ENCODE measurements at regions not wholly inside any gene's neighbourhood (a gene's known extent, or its start where the extent isn't known, plus 50 kb on each side); places are given as distances from the start of the nearest gene placed in this dataset.

DNA sequence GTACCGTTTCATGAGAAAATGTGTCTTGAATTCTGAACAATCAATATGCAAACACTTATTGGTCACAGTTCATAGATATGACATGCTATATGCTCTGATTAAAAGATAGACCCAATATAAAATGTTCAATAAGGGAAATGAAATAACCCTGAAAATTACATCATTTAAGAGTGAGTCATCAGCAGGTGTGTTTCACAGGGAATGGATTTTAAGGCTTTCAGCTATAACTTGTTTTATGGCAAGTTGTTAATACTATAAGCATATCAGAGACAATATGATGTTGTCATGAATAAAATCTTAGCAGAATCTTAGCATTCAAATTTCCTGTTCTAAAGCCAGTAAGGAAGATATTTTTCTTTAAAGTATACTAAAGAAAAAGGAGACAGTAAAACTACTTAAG is 483.4 kb upstream of the PCDH9 start (continued):
- TF ChIP-seq SRF (IDR thresholded peaks at IDR 0.05; ENCODE audit: low read depth in 2 of 2, low read length in 2 of 2) (no peak), HCFC1 (IDR thresholded peaks at IDR 0.05; ENCODE audit: low read length) (no peak), CHD2 (IDR thresholded peaks at IDR 0.05; ENCODE audit: borderline replicate concordance, low read depth, low read length) (no peak), SMC3 (IDR thresholded peaks at IDR 0.05; ENCODE audit: borderline replicate concordance, low read length) (no peak), BACH1 (IDR thresholded peaks at IDR 0.05; ENCODE audit: borderline replicate concordance) (no peak), SUZ12 (IDR thresholded peaks at IDR 0.05; ENCODE audit: unreplicated experiment) (no peak), NFYA (IDR thresholded peaks at IDR 0.05; ENCODE audit: borderline replicate concordance, low read depth, low read length) (no peak), CREB1 (IDR thresholded peaks at IDR 0.05; ENCODE audit: low read depth) (no peak), MYC (IDR thresholded peaks at IDR 0.05; ENCODE audit: insufficient read depth, insufficient read length, insufficient replicate concordance, low read length, severe bottlenecking) (no peak)
- TF ChIP-seq, protein P1, sequence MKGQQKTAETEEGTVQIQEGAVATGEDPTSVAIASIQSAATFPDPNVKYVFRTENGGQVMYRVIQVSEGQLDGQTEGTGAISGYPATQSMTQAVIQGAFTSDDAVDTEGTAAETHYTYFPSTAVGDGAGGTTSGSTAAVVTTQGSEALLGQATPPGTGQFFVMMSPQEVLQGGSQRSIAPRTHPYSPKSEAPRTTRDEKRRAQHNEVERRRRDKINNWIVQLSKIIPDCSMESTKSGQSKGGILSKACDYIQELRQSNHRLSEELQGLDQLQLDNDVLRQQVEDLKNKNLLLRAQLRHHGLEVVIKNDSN (IDR thresholded peaks at IDR 0.05; ENCODE audit: borderline replicate concordance, extremely low read length, insufficient read depth, low read depth, low read length): no peak
- TF ChIP-seq, protein P2, sequence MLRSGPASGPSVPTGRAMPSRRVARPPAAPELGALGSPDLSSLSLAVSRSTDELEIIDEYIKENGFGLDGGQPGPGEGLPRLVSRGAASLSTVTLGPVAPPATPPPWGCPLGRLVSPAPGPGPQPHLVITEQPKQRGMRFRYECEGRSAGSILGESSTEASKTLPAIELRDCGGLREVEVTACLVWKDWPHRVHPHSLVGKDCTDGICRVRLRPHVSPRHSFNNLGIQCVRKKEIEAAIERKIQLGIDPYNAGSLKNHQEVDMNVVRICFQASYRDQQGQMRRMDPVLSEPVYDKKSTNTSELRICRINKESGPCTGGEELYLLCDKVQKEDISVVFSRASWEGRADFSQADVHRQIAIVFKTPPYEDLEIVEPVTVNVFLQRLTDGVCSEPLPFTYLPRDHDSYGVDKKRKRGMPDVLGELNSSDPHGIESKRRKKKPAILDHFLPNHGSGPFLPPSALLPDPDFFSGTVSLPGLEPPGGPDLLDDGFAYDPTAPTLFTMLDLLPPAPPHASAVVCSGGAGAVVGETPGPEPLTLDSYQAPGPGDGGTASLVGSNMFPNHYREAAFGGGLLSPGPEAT (IDR thresholded peaks at IDR 0.05; ENCODE audit: low read depth): no peak
- TF ChIP-seq, protein P3, sequence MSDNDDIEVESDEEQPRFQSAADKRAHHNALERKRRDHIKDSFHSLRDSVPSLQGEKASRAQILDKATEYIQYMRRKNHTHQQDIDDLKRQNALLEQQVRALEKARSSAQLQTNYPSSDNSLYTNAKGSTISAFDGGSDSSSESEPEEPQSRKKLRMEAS (IDR thresholded peaks at IDR 0.05; ENCODE audit: low read depth, low read length): no peak
